ENCODE measurements at regions not wholly inside any gene's neighbourhood (a gene's known extent, or its start where the extent isn't known, plus 50 kb on each side); places are given as distances from the start of the nearest gene placed in this dataset.

DNA sequence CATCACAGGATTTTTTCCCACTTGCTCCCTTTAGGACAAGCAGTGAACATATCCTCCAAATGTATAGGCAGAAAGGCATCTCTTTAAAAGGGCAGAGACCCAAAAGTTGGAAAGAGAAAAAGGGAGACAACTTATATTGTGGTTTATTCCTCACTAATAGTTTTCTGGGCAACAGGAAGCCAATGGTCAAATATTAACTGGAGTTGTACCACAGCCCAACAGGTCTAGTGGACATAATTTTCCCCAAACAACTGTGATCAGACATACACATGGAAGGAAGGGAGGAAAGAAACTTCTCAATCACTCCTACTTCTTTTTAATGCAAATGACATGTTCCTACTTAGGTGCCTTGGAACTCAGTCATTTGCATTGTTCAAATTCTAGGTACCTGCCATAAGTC is 78.4 kb downstream of the SOX9 start:
- Histone ChIP-seq H3K4me1 (ENCODE audit: control insufficient read depth in 4 of 4, insufficient read depth in 4 of 4, low read length in 3 of 4) (no peaks in the 10 kb centered on the region), H3K9ac (ENCODE audit: low read depth in 1 of 2, low read length in 2 of 2) (no peak overlapping the region), H3K27ac (ENCODE audit: low read depth in 1 of 2, low read length in 2 of 2) (no peak overlapping the region), H3K9me3 (ENCODE audit: control insufficient read depth in 4 of 4, low read length in 3 of 4) (peaks cover 0 to 2% (median 0%) of the 10 kb centered on the region in 4 donors), H3K27me3 (ENCODE audit: control insufficient read depth in 4 of 4, insufficient read depth in 4 of 4, low read length in 3 of 4) (no peaks in the 10 kb centered on the region), H3K36me3 (ENCODE audit: control insufficient read depth in 4 of 4, insufficient read depth in 3 of 4, low read depth in 1 of 4, low read length in 3 of 4) (no peaks in the 10 kb centered on the region), H3K4me3 (ENCODE audit: low read depth in 1 of 3, low read length in 3 of 3) (no peak overlapping the region)
- TF ChIP-seq REST (IDR thresholded peaks at IDR 0.05) (no peak), SP1 (IDR thresholded peaks at IDR 0.05) (no peak)
- DNase-seq (ENCODE audit: low spot score) = no peak

DNA sequence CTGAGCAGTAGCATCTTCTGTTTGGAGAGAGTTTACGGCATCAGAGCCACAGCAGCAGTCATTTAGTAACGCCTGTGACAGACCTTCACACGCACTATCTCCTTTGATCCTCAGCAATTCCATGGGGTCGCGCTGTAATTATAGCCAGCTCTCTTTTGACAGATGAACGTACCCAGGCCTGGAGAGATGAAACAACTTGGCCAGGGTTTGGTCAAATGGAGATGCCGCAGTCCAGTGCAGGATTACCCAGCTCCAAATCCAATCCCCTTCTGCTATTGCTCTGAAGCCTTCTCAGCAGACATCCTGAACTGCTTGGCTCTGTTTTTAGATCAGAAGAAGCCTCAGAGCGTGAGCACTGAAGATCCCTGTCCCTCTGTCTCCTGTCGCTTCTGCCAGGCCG is 83.9 kb downstream of the SOX9 start:
- no peak overlapping the region for H3K4me3 ChIP-seq (ENCODE audit: low read depth in 1 of 3, low read length in 3 of 3)
- H3K4me1 ChIP-seq (ENCODE audit: control insufficient read depth in 4 of 4, insufficient read depth in 4 of 4, low read length in 3 of 4) = no peaks in the 10 kb centered on the region
- H3K27me3 ChIP-seq (ENCODE audit: control insufficient read depth in 4 of 4, insufficient read depth in 4 of 4, low read length in 3 of 4) = peaks cover 0 to 6% (median 0%) of the 10 kb centered on the region in 4 donors
- TF ChIP-seq ATF3 (IDR thresholded peaks at IDR 0.05) = no peak
- no peak for TF ChIP-seq FOXA2 (IDR thresholded peaks at IDR 0.05)
- TF ChIP-seq TAF1 (conservative IDR thresholded peaks at IDR 0.05) = no peak
- TF ChIP-seq NR2F2 (IDR thresholded peaks at IDR 0.05) = no peak
- TF ChIP-seq JUND (IDR thresholded peaks at IDR 0.05) = no peak
- TF ChIP-seq EGR1 (IDR thresholded peaks at IDR 0.05; ENCODE audit: low read depth in 2 of 2) = no peak
- no peak for TF ChIP-seq GABPA (IDR thresholded peaks at IDR 0.05 in 1 of 2, conservative IDR thresholded peaks at IDR 0.05 in 1 of 2)
- TF ChIP-seq ZBTB33 (IDR thresholded peaks at IDR 0.05) = no peak
- no peak for TF ChIP-seq REST (IDR thresholded peaks at IDR 0.05)
- no peaks in the 10 kb centered on the region for H3K36me3 ChIP-seq (ENCODE audit: control insufficient read depth in 4 of 4, insufficient read depth in 3 of 4, low read depth in 1 of 4, low read length in 3 of 4)
- H3K9ac ChIP-seq (ENCODE audit: low read depth in 1 of 2, low read length in 2 of 2) = no peak overlapping the region
- no peak for DNase-seq (ENCODE audit: low spot score)
- WGBS = 62% methylated on average over 10 of the region's 10 CpGs
- H3K9me3 ChIP-seq (ENCODE audit: control insufficient read depth in 4 of 4, low read length in 3 of 4) = peaks cover 0 to 2% (median 0%) of the 10 kb centered on the region in 4 donors
- H3K27ac ChIP-seq (ENCODE audit: low read depth in 1 of 2, low read length in 2 of 2) = no peak overlapping the region

Data from liver (tissue), 7 donors.